Keratinocyte (primary cell): ENCODE measurements at regions not wholly inside any gene's neighbourhood (a gene's known extent, or its start where the extent isn't known, plus 50 kb on each side); places are given as distances from the start of the nearest gene placed in this dataset.

ENCODE experiments used
- DNase-seq: peaks from one replicate; pipeline ENCODE4 v3.0.0-alpha.2; 2011; ENCODE audit warnings: low read depth, missing footprints, low spot score
- FAIRE-seq: peaks from 2 replicates; lab custom pipeline; 2011; peaks lifted over from hg19 to GRCh38; lab: Jason Lieb, UNC
- H2AFZ ChIP-seq: 2 replicates; pipeline ENCODE4 v1.6.0; 2012; ENCODE audit warnings: low read length, control low read depth, inconsistent platforms; ENCODE audit not compliant: control insufficient read depth
- H3K27ac ChIP-seq: 2 replicates; pipeline ENCODE4 v1.5.1; 2011; ENCODE audit warnings: low read length; ENCODE audit not compliant: control insufficient read depth, insufficient read depth
- H3K27me3 ChIP-seq: 3 replicates; pipeline ENCODE4 v1.6.0; 2011; ENCODE audit warnings: low read length; ENCODE audit not compliant: control insufficient read depth, insufficient read depth; ENCODE audit errors: extremely low read depth
- H3K36me3 ChIP-seq, 2 experiments: 2 replicates in 1 of 2; 3 replicates in 1 of 2; pipeline ENCODE4 v1.5.1; 2011; ENCODE audit warnings: low read length in 2 of 2, mild to moderate bottlenecking in 1 of 2; ENCODE audit not compliant: control insufficient read depth in 2 of 2, insufficient read depth in 2 of 2; ENCODE audit errors: extremely low read depth in 1 of 2
- H3K4me1 ChIP-seq: 3 replicates; pipeline ENCODE4 v1.5.1; 2011; ENCODE audit warnings: low read length; ENCODE audit not compliant: control insufficient read depth, insufficient read depth; ENCODE audit errors: extremely low read depth
- H3K4me2 ChIP-seq: 3 replicates; pipeline ENCODE4 v1.6.0; 2011; ENCODE audit warnings: low read depth, low read length; ENCODE audit not compliant: control insufficient read depth, insufficient read depth; ENCODE audit errors: extremely low read depth
- H3K4me3 ChIP-seq, 3 experiments: fragments of 200-600 bp in 1 of 3; sonication (generic) in 1 of 3; 2 replicates in 2 of 3; 3 replicates in 1 of 3; pipeline ENCODE4 v1.5.1; 2011 to 2016; ENCODE audit warnings: low read length in 3 of 3, mild to moderate bottlenecking in 3 of 3, control low read depth in 2 of 3, inconsistent platforms in 1 of 3, low read depth in 1 of 3, mixed read lengths in 1 of 3, mixed run types in 1 of 3, moderate library complexity in 1 of 3; ENCODE audit not compliant: control insufficient read depth in 2 of 3, insufficient read depth in 2 of 3; ENCODE audit errors: extremely low read depth in 1 of 3
- H3K79me2 ChIP-seq: 2 replicates; pipeline ENCODE4 v1.6.0; 2012; ENCODE audit warnings: low read length; ENCODE audit not compliant: control insufficient read depth, insufficient read depth
- H3K9ac ChIP-seq: 3 replicates; pipeline ENCODE4 v1.6.0; 2011; ENCODE audit warnings: low read length; ENCODE audit not compliant: control insufficient read depth, insufficient read depth; ENCODE audit errors: extremely low read depth
- H3K9me1 ChIP-seq: 3 replicates; pipeline ENCODE4 v1.6.0; 2011; ENCODE audit warnings: low read length; ENCODE audit not compliant: control insufficient read depth, insufficient read depth; ENCODE audit errors: extremely low read depth
- H3K9me3 ChIP-seq: 2 replicates; pipeline ENCODE4 v1.5.1; 2012; ENCODE audit warnings: low read depth, low read length; ENCODE audit not compliant: control insufficient read depth
- H4K20me1 ChIP-seq: 3 replicates; pipeline ENCODE4 v1.6.0; 2011; ENCODE audit warnings: low read length; ENCODE audit not compliant: control insufficient read depth, insufficient read depth; ENCODE audit errors: extremely low read depth
- EZH2 ChIP-seq: IDR thresholded peaks from one replicate; pipeline ENCODE4 v1.6.1; 2012; ENCODE audit warnings: inconsistent platforms, mild to moderate bottlenecking, low read length, moderate library complexity
- dilution Hi-C: fragments of 300-500 bp; cut with MboI; formaldehyde crosslinking; loops from one replicate; pipeline ENCODE4 v1.7.0; 2020; ENCODE audit warnings: low sequenced_read_pairs; ENCODE audit not compliant: extremely low pct_ligation_motif_present
- TF ChIP-seq, protein P1 (sequence below), 3 experiments: IDR thresholded peaks in 1 of 3; conservative IDR thresholded peaks in 1 of 3; optimal IDR thresholded peaks in 1 of 3; 2 replicates in 2 of 3; 3 replicates in 1 of 3; pipeline versions ENCODE3 to v1.5.1; 2011; ENCODE audit warnings: low read length in 3 of 3, mild to moderate bottlenecking in 3 of 3, moderate library complexity in 2 of 3, control low read depth in 1 of 3, inconsistent platforms in 1 of 3; ENCODE audit not compliant: insufficient read depth in 2 of 3; ENCODE audit errors: extremely low read depth in 1 of 3

DNA sequence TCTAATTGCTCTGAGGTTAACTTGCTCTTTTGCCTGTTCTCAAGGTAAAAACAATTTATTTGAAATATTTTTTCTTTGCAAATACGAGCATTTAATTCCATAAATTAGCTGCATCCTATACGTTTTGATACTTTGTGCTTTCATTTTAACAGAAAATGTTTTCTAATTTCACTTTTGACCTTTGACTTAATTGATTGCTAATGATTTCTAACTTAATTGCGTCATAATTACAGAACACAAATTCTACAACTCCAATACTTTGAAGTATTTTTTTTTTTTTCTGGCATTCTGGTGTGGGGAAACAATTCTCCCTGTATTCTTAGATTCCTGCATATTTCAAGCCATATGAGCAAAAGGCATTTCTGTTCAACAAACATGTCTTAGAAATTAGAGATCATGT, 134.0 kb downstream of the ISOC1 start:
- TF ChIP-seq, protein P1, sequence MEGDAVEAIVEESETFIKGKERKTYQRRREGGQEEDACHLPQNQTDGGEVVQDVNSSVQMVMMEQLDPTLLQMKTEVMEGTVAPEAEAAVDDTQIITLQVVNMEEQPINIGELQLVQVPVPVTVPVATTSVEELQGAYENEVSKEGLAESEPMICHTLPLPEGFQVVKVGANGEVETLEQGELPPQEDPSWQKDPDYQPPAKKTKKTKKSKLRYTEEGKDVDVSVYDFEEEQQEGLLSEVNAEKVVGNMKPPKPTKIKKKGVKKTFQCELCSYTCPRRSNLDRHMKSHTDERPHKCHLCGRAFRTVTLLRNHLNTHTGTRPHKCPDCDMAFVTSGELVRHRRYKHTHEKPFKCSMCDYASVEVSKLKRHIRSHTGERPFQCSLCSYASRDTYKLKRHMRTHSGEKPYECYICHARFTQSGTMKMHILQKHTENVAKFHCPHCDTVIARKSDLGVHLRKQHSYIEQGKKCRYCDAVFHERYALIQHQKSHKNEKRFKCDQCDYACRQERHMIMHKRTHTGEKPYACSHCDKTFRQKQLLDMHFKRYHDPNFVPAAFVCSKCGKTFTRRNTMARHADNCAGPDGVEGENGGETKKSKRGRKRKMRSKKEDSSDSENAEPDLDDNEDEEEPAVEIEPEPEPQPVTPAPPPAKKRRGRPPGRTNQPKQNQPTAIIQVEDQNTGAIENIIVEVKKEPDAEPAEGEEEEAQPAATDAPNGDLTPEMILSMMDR (optimal IDR thresholded peaks at IDR 0.05 in 1 of 3, IDR thresholded peaks at IDR 0.05 in 1 of 3, conservative IDR thresholded peaks at IDR 0.05 in 1 of 3; ENCODE audit: extremely low read depth in 1 of 3, insufficient read depth in 2 of 3, low read length in 3 of 3), result no peak
- no peak for TF ChIP-seq EZH2
- Histone ChIP-seq H3K9ac (no peak overlapping the region), H3K79me2 (no peaks in the 10 kb centered on the region), H3K27ac (no peak overlapping the region), H4K20me1 (no peaks in the 10 kb centered on the region), H3K9me3 (no peaks in the 10 kb centered on the region), H3K4me1 (no peaks in the 10 kb centered on the region), H3K36me3 (no peaks in the 10 kb centered on the region), H3K4me3 (no peak overlapping the region), H2AFZ (no peak overlapping the region), H3K4me2 (no peak overlapping the region), H3K27me3 (no peaks in the 10 kb centered on the region), H3K9me1 (no peaks in the 10 kb centered on the region)
- dilution Hi-C loops, result no loop called here
- FAIRE-seq, result no peak
- no peak for DNase-seq

DNA sequence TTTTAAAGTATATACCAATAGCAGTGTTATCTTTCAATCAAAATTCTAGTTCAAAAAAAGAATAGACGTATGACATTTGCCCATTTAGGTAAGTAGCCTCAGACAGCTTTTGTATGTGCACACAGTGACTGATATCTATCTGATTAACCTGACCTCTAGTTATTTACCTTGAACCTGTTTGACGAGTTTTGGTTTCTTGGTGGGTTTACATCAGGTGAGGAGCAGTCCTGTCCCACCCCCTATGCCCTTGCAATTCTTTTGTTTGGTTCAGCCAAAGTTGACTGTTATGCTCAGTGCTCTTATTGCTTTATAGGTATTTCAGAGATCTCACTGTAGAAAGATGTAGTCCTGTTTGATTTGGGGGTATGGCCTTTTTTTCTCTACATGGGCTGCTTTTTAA, 147.2 kb downstream of the ISOC1 start:
- H3K4me3 ChIP-seq, result no peak overlapping the region
- no peaks in the 10 kb centered on the region for H3K36me3 ChIP-seq
- no peak for TF ChIP-seq EZH2
- TF ChIP-seq, protein P1 (optimal IDR thresholded peaks at IDR 0.05 in 1 of 3, IDR thresholded peaks at IDR 0.05 in 1 of 3, conservative IDR thresholded peaks at IDR 0.05 in 1 of 3; ENCODE audit: extremely low read depth in 1 of 3, insufficient read depth in 2 of 3, low read length in 3 of 3), result no peak
- no peaks in the 10 kb centered on the region for H3K27me3 ChIP-seq
- dilution Hi-C loops, result no loop called here
- H3K9me1 ChIP-seq, result no peaks in the 10 kb centered on the region
- DNase-seq, result no peak
- no peaks in the 10 kb centered on the region for H4K20me1 ChIP-seq
- no peak overlapping the region for H3K9ac ChIP-seq
- no peaks in the 10 kb centered on the region for H3K79me2 ChIP-seq
- no peak overlapping the region for H3K4me2 ChIP-seq
- H3K9me3 ChIP-seq, result no peaks in the 10 kb centered on the region
- no peak overlapping the region for H3K27ac ChIP-seq
- no peaks in the 10 kb centered on the region for H3K4me1 ChIP-seq
- FAIRE-seq, result no peak
- H2AFZ ChIP-seq, result no peak overlapping the region
